Spleen (tissue), 11 donors: ENCODE measurements at regions not wholly inside any gene's neighbourhood (a gene's known extent, or its start where the extent isn't known, plus 50 kb on each side); places are given as distances from the start of the nearest gene placed in this dataset.

Experiments used
- DNase-seq: peaks from one replicate; pipeline ENCODE4 v3.0.0-alpha.2; 2020
- H3K27ac ChIP-seq, 8 donors: fragments of 200-600 bp; sonication (generic) in 7 of 8; 1 replicate in 4 of 8; 2 replicates in 4 of 8; pipeline versions ENCODE4 v1.5.0 to v1.8.0; 2016 to 2021; ENCODE audit warnings: inconsistent platforms in 4 of 8, mild to moderate bottlenecking in 4 of 8, moderate library complexity in 1 of 8
- H3K27me3 ChIP-seq, 7 donors: fragments of 200-600 bp; sonication (generic) in 6 of 7; replicated peaks in 1 of 7; 1 replicate in 4 of 7; 2 replicates in 3 of 7; pipeline versions ENCODE4 v1.5.0 to v1.8.0; 2016 to 2021; ENCODE audit warnings: inconsistent platforms in 3 of 7, mild to moderate bottlenecking in 1 of 7
- H3K36me3 ChIP-seq, 6 donors: fragments of 200-600 bp; sonication (generic) in 5 of 6; 1 replicate in 4 of 6; 2 replicates in 2 of 6; pipeline versions ENCODE4 v1.5.0 to v1.8.0; 2016 to 2021; ENCODE audit warnings: inconsistent platforms in 2 of 6
- H3K4me1 ChIP-seq, 6 donors: fragments of 200-600 bp; sonication (generic) in 5 of 6; 1 replicate in 3 of 6; 2 replicates in 3 of 6; pipeline versions ENCODE4 v1.5.0 to v1.8.0; 2016 to 2021; ENCODE audit warnings: inconsistent platforms in 3 of 6
- H3K4me3 ChIP-seq, 8 donors: fragments of 200-600 bp; sonication (generic) in 7 of 8; 1 replicate in 4 of 8; 2 replicates in 4 of 8; pipeline versions ENCODE4 v1.5.0 to v1.8.0; 2016 to 2021; ENCODE audit warnings: inconsistent platforms in 4 of 8, mild to moderate bottlenecking in 4 of 8, moderate library complexity in 2 of 8
- H3K9me3 ChIP-seq, 8 donors: fragments of 200-600 bp; sonication (generic) in 7 of 8; 1 replicate in 4 of 8; 2 replicates in 4 of 8; pipeline versions ENCODE4 v1.5.0 to v1.8.0; 2016 to 2021; ENCODE audit warnings: inconsistent platforms in 4 of 8
- POLR2A ChIP-seq, 3 donors: fragments of 450-650 bp; IDR thresholded peaks; one replicate each; pipeline ENCODE4 v1.5.1; 2017; ENCODE audit warnings: antibody characterized with exemption in 3 of 3, mild to moderate bottlenecking in 1 of 3
- POLR2AphosphoS5 ChIP-seq, 3 donors: sonication (generic); formaldehyde crosslinking; IDR thresholded peaks; one replicate each; pipeline ENCODE4 v1.5.1; 2017; ENCODE audit warnings: antibody characterized with exemption in 3 of 3
- WGBS, 5 donors: extraction: QIAGEN DNeasy Blood & Tissue Kit in 3 of 5; methylation state at CpG; one replicate each; pipeline versions ENCODE4 v1.1.5 to v1.1.7; 2013 to 2018; 5-methylcytosine and 5-hydroxymethylcytosine counted together
- intact Hi-C: fragments of 100-400 bp; cut with DNase I; formaldehyde crosslinking; loops from one replicate; pipeline ENCODE4 v1.15.0; 2023; ENCODE audit warnings: low total_unique reads
- TF ChIP-seq, protein P1 (sequence below), 11 experiments: fragments of 200-600 bp in 7 of 11; fragments of 450-650 bp in 4 of 11; sonication (generic) in 4 of 11; IDR thresholded peaks in 8 of 11; conservative IDR thresholded peaks in 3 of 11; 1 replicate in 7 of 11; 2 replicates in 4 of 11; pipeline versions ENCODE4 v1.4.0 to v1.8.0; 2016 to 2021; ENCODE audit warnings: antibody characterized with exemption in 11 of 11, inconsistent platforms in 4 of 11, mild to moderate bottlenecking in 1 of 11
- donor health status: healthy with polysubstance abuse.
- donor health status: DM: no; HTN: no; CAD: no; lungs with moderate emphysema.
- donor health status: DM: no; HTN: no; CAD: no.
- donor health status: Bipolar disorder and iron deficiency.
- donor health status: healthy.
- donor health status: DM: no; HTN: no; CAD: no.
- donor health status: DM: yes; HTN: yes; CAD: no.

DNA sequence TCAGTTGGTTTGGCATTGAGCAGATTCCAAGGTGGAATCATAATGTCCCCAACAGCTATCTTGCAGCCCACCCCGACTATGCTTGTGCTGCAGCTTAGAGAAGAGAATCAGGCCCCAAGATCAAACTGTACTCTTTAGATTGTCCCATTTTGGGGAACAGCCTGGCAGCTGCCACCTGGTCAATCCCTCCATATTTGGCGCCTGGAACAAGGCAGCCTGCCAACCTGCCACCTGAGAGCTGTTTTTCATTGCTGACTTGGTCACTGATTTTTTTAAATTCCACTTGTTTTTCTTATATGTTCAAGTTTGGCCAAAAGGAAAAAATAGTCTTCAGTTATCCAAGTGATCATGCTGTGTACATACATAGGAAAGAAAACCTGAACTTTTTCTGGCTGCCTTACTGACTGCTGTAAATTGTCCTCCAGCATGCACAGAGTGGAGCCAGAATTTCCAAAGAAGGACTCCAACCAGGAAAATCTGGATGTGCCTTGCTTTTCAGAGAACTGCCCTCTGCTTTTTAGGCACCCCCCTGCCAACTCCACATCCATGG lies 504.2 kb downstream of the ENC1 start:
- H3K27me3 ChIP-seq: no peaks in the 10 kb centered on the region
- DNase-seq: no peak
- intact Hi-C loops: no loop called here
- no peaks in the 10 kb centered on the region for H3K4me1 ChIP-seq
- TF ChIP-seq, protein P1, sequence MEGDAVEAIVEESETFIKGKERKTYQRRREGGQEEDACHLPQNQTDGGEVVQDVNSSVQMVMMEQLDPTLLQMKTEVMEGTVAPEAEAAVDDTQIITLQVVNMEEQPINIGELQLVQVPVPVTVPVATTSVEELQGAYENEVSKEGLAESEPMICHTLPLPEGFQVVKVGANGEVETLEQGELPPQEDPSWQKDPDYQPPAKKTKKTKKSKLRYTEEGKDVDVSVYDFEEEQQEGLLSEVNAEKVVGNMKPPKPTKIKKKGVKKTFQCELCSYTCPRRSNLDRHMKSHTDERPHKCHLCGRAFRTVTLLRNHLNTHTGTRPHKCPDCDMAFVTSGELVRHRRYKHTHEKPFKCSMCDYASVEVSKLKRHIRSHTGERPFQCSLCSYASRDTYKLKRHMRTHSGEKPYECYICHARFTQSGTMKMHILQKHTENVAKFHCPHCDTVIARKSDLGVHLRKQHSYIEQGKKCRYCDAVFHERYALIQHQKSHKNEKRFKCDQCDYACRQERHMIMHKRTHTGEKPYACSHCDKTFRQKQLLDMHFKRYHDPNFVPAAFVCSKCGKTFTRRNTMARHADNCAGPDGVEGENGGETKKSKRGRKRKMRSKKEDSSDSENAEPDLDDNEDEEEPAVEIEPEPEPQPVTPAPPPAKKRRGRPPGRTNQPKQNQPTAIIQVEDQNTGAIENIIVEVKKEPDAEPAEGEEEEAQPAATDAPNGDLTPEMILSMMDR (IDR thresholded peaks at IDR 0.05 in 8 of 11, conservative IDR thresholded peaks at IDR 0.05 in 3 of 11): no peak
- TF ChIP-seq POLR2A (IDR thresholded peaks at IDR 0.05) (no peak), POLR2AphosphoS5 (IDR thresholded peaks at IDR 0.05) (no peak)
- H3K9me3 ChIP-seq: no peaks in the 10 kb centered on the region
- no peaks in the 10 kb centered on the region for H3K36me3 ChIP-seq
- no peak overlapping the region for H3K4me3 ChIP-seq
- 79 to 92% (median 90%) methylated on average over 2 of the region's 2 CpGs for WGBS, 5 donors
- H3K27ac ChIP-seq: no peak overlapping the region

DNA sequence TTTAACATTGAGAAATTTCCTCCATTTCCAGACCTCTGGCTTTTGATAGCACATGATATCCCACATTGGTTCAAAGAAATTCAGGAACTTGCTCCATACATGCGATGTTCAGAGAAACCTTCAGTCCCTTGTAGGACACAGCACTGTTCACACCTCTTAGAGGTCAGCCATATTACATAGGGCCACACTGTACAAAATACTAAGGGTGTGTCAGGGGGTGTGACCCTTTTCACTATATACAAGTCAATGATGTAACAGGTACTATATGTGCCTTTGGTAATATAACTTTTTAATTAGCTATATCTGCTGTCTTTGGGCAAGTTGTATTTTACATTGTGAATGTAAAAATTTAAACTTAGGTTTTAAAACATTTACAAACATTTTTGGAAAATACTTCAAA lies 505.5 kb downstream of the ENC1 start:
- H3K4me1 ChIP-seq: no peaks in the 10 kb centered on the region
- WGBS, 5 donors: 89 to 100% (median 95%) methylated on average over 1 of the region's 1 CpG
- intact Hi-C loops: no loop called here
- TF ChIP-seq POLR2AphosphoS5 (IDR thresholded peaks at IDR 0.05): no peak
- no peak for TF ChIP-seq POLR2A (IDR thresholded peaks at IDR 0.05)
- TF ChIP-seq, protein P1 (IDR thresholded peaks at IDR 0.05 in 8 of 11, conservative IDR thresholded peaks at IDR 0.05 in 3 of 11): no peak
- H3K4me3 ChIP-seq: no peak overlapping the region
- DNase-seq: no peak
- H3K36me3 ChIP-seq: no peaks in the 10 kb centered on the region
- no peak overlapping the region for H3K27ac ChIP-seq
- H3K9me3 ChIP-seq: no peaks in the 10 kb centered on the region
- H3K27me3 ChIP-seq: no peaks in the 10 kb centered on the region

DNA sequence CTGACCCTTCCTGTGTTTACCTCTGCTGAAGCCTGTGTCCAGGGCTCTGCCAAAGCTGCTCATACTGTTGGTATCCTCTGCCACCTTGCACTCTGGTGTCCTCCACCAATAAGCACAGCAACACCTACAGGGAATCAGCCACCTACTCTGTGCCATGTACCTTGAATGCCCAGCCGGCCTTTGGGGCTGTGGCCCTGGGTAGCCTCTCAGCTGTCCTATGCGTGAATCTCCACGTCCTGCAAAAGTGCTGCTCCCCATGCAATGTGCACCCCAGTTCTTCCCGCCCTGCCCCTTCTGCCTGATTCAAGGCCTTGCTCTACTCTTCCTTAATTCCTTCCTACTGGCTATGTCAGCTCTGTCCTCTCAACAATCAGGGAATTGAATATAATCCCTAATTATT lies 506.5 kb downstream of the ARHGEF28 start:
- H3K4me3 ChIP-seq: no peak overlapping the region
- DNase-seq: no peak
- H3K27ac ChIP-seq: no peak overlapping the region
- 88 to 95% (median 92%) methylated on average over 4 of the region's 4 CpGs for WGBS, 5 donors
- H3K36me3 ChIP-seq: no peaks in the 10 kb centered on the region
- H3K9me3 ChIP-seq: no peaks in the 10 kb centered on the region
- H3K4me1 ChIP-seq: peaks cover 0 to 9% (median 0%) of the 10 kb centered on the region in 6 donors
- intact Hi-C loops: no loop called here
- TF ChIP-seq POLR2A (IDR thresholded peaks at IDR 0.05) (no peak), POLR2AphosphoS5 (IDR thresholded peaks at IDR 0.05) (no peak)
- TF ChIP-seq, protein P1 (IDR thresholded peaks at IDR 0.05 in 8 of 11, conservative IDR thresholded peaks at IDR 0.05 in 3 of 11): no peak
- no peaks in the 10 kb centered on the region for H3K27me3 ChIP-seq

DNA sequence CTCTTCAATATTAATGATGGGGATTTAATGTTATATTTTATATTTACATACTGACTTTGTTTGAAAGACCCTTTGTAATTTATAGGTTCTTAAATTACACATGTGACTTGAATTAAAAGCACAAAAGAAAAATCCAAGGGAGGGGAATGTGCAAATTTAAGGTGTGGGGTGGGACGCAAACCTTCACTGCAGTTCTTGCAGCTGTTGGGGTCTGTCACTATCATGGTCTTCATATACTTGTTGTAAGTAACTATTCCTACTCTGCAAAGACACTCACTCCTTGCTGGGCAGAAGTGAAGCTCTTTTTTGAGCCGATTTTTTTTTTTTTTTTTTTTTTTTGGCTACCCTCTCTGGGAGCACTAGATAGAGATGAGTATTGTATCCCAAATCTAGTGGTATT lies 505.3 kb downstream of the ARHGEF28 start:
- intact Hi-C loops: no loop called here
- TF ChIP-seq POLR2A (IDR thresholded peaks at IDR 0.05): no peak
- TF ChIP-seq, protein P1 (IDR thresholded peaks at IDR 0.05 in 8 of 11, conservative IDR thresholded peaks at IDR 0.05 in 3 of 11): no peak
- no peak for TF ChIP-seq POLR2AphosphoS5 (IDR thresholded peaks at IDR 0.05)

More for the DNA sequence above, 505.3 kb downstream of the ARHGEF28 start:
- peaks cover 0 to 15% (median 4%) of the 10 kb centered on the region in 6 donors for H3K4me1 ChIP-seq
- no peaks in the 10 kb centered on the region for H3K36me3 ChIP-seq
- DNase-seq: no peak
- no peak overlapping the region for H3K4me3 ChIP-seq
- H3K9me3 ChIP-seq: no peaks in the 10 kb centered on the region
- H3K27ac ChIP-seq: no peak overlapping the region
- H3K27me3 ChIP-seq: no peaks in the 10 kb centered on the region
- WGBS, 5 donors: 85 to 97% (median 88%) methylated on average over 2 of the region's 2 CpGs
